ENCODE measurements at regions not wholly inside any gene's neighbourhood (a gene's known extent, or its start where the extent isn't known, plus 50 kb on each side); places are given as distances from the start of the nearest gene placed in this dataset.

GRCh38 chr6:94163877-94164276 is 744.5 kb upstream of the EPHA7 start:
- 5% methylated on average over 1 of the region's 1 CpG for WGBS (ENCODE audit: low lambda C conversion rate)

DNA sequence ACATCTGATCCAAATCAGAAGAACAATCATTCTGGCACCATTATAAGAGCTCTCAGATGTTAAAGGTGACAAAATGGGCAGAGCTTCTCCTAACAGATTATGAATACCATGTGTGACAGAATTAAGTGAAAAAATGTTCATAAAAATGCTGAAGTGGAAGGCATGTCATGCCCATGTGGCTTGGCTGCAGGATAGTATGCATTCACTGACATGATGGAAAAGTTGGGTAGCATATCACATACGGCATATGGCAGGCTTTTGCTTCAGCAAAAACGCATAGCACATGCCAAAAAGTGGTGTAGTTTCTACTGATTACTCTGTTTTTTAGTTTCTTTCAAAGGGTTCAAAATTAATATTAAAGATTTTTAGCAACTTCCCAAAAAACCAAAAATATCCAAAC is 731.5 kb upstream of the EPHA7 start:
- no peak for DNase-seq
- Histone ChIP-seq H3K79me2 (ENCODE audit: insufficient read depth) (no peaks in the 10 kb centered on the region), H3K4me1 (ENCODE audit: control insufficient read depth in 1 of 2, insufficient read depth in 2 of 2, low read depth in 1 of 2, low read length in 1 of 2) (no peaks in the 10 kb centered on the region), H3K4me2 (no peak overlapping the region), H2AFZ (ENCODE audit: low read depth) (no peak overlapping the region), H3K27ac (ENCODE audit: low read depth in 2 of 2, low read length in 1 of 2) (no peak overlapping the region), H3K9me2 (no peaks in the 10 kb centered on the region), H4K20me1 (ENCODE audit: insufficient read depth) (no peaks in the 10 kb centered on the region), H3K4me3 (ENCODE audit: low read depth in 2 of 2, low read length in 1 of 2) (no peak overlapping the region), H3K9me3 (no peaks in the 10 kb centered on the region), H3K9ac (no peak overlapping the region), H3K36me3 (replicated peaks in 1 of 2; ENCODE audit: control insufficient read depth in 1 of 2, insufficient read depth in 2 of 2, low read length in 1 of 2) (no peaks in the 10 kb centered on the region), H3K27me3 (ENCODE audit: insufficient read depth) (no peaks in the 10 kb centered on the region), H3F3A (replicated peaks; ENCODE audit: insufficient read depth) (no peaks in the 10 kb centered on the region)
- WGBS (ENCODE audit: low lambda C conversion rate), result 6% methylated on average over 2 of the region's 2 CpGs
- ChIA-PET CTCF (no interaction called here), POLR2A (no interaction called here)
- no peak for TF ChIP-seq TCF12 (IDR thresholded peaks at IDR 0.05)
- no peak for TF ChIP-seq FOXJ3 (CRISPR knock-in tag; IDR thresholded peaks at IDR 0.05)
- TF ChIP-seq POLR2AphosphoS5 (IDR thresholded peaks at IDR 0.05; ENCODE audit: low read depth, low read length), result no peak
- TF ChIP-seq EZH2phosphoT487 (IDR thresholded peaks at IDR 0.05; ENCODE audit: borderline replicate concordance, low read depth), result no peak
- TF ChIP-seq YY1 (IDR thresholded peaks at IDR 0.05; ENCODE audit: low read depth), result no peak
- no peak for TF ChIP-seq ELF1 (IDR thresholded peaks at IDR 0.05)
- no peak for TF ChIP-seq TAF1 (IDR thresholded peaks at IDR 0.05; ENCODE audit: borderline replicate concordance, low read depth, low read length)
- TF ChIP-seq SIN3A (IDR thresholded peaks at IDR 0.05; ENCODE audit: borderline replicate concordance, low read depth, low read length), result no peak

More at GRCh38 chr6:94163877-94164276, 744.5 kb upstream of the EPHA7 start:
- Histone ChIP-seq H2AFZ (ENCODE audit: low read depth) (no peak overlapping the region), H3K27me3 (ENCODE audit: insufficient read depth) (no peaks in the 10 kb centered on the region), H3K4me2 (no peak overlapping the region), H3F3A (replicated peaks; ENCODE audit: insufficient read depth) (no peaks in the 10 kb centered on the region), H3K9me2 (no peaks in the 10 kb centered on the region), H3K27ac (ENCODE audit: low read depth in 2 of 2, low read length in 1 of 2) (no peak overlapping the region), H3K9me3 (no peaks in the 10 kb centered on the region), H3K79me2 (ENCODE audit: insufficient read depth) (no peaks in the 10 kb centered on the region), H3K4me1 (ENCODE audit: control insufficient read depth in 1 of 2, insufficient read depth in 2 of 2, low read depth in 1 of 2, low read length in 1 of 2) (no peaks in the 10 kb centered on the region), H3K4me3 (ENCODE audit: low read depth in 2 of 2, low read length in 1 of 2) (no peak overlapping the region), H4K20me1 (ENCODE audit: insufficient read depth) (no peaks in the 10 kb centered on the region), H3K9ac (no peak overlapping the region), H3K36me3 (replicated peaks in 1 of 2; ENCODE audit: control insufficient read depth in 1 of 2, insufficient read depth in 2 of 2, low read length in 1 of 2) (no peaks in the 10 kb centered on the region)
- DNase-seq, result no peak
- POLR2A ChIA-PET, result no interaction called here
- CTCF ChIA-PET, result no interaction called here
- TF ChIP-seq GATA2 (CRISPR knock-in tag; IDR thresholded peaks at IDR 0.05) (no peak), ELF1 (IDR thresholded peaks at IDR 0.05) (no peak)

DNA sequence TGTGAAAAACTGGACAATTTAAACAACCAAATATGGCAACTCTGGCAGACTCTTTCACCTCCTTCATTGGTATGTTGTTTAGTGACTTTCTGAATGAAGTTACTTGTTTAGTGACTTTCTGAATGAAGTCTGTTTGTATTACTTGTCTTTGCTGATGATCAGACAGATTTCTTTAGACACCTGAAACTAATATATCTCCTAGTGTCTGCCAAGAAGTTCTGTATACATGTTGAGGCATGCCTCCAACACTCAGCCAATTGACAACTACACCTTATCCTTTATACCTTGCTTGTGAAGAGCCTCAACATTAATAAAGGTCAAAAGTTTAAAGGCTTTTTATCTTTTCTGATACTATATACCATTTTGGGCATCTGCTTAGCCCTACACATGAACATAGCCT is 725.4 kb upstream of the EPHA7 start:
- DNase-seq, result no peak
- Histone ChIP-seq H3K4me3 (ENCODE audit: low read depth in 2 of 2, low read length in 1 of 2) (no peak overlapping the region), H3K27ac (ENCODE audit: low read depth in 2 of 2, low read length in 1 of 2) (no peak overlapping the region), H2AFZ (ENCODE audit: low read depth) (no peak overlapping the region), H3K9me3 (no peaks in the 10 kb centered on the region), H4K20me1 (ENCODE audit: insufficient read depth) (no peaks in the 10 kb centered on the region), H3K36me3 (replicated peaks in 1 of 2; ENCODE audit: control insufficient read depth in 1 of 2, insufficient read depth in 2 of 2, low read length in 1 of 2) (no peaks in the 10 kb centered on the region), H3K9ac (no peak overlapping the region), H3K9me2 (no peaks in the 10 kb centered on the region), H3F3A (replicated peaks; ENCODE audit: insufficient read depth) (no peaks in the 10 kb centered on the region), H3K27me3 (ENCODE audit: insufficient read depth) (no peaks in the 10 kb centered on the region), H3K79me2 (ENCODE audit: insufficient read depth) (no peaks in the 10 kb centered on the region), H3K4me2 (no peak overlapping the region), H3K4me1 (ENCODE audit: control insufficient read depth in 1 of 2, insufficient read depth in 2 of 2, low read depth in 1 of 2, low read length in 1 of 2) (no peaks in the 10 kb centered on the region)
- ChIA-PET POLR2A (no interaction called here), CTCF (no interaction called here)
- TF ChIP-seq TAF1 (IDR thresholded peaks at IDR 0.05; ENCODE audit: borderline replicate concordance, low read depth, low read length), result no peak
- TF ChIP-seq FOXM1 (IDR thresholded peaks at IDR 0.05; ENCODE audit: low read depth), result no peak
- TF ChIP-seq JUND (IDR thresholded peaks at IDR 0.05), result no peak
- TF ChIP-seq ELF1 (IDR thresholded peaks at IDR 0.05), result no peak
- no peak for TF ChIP-seq FOXJ3 (CRISPR knock-in tag; IDR thresholded peaks at IDR 0.05)
- TF ChIP-seq, protein P1, sequence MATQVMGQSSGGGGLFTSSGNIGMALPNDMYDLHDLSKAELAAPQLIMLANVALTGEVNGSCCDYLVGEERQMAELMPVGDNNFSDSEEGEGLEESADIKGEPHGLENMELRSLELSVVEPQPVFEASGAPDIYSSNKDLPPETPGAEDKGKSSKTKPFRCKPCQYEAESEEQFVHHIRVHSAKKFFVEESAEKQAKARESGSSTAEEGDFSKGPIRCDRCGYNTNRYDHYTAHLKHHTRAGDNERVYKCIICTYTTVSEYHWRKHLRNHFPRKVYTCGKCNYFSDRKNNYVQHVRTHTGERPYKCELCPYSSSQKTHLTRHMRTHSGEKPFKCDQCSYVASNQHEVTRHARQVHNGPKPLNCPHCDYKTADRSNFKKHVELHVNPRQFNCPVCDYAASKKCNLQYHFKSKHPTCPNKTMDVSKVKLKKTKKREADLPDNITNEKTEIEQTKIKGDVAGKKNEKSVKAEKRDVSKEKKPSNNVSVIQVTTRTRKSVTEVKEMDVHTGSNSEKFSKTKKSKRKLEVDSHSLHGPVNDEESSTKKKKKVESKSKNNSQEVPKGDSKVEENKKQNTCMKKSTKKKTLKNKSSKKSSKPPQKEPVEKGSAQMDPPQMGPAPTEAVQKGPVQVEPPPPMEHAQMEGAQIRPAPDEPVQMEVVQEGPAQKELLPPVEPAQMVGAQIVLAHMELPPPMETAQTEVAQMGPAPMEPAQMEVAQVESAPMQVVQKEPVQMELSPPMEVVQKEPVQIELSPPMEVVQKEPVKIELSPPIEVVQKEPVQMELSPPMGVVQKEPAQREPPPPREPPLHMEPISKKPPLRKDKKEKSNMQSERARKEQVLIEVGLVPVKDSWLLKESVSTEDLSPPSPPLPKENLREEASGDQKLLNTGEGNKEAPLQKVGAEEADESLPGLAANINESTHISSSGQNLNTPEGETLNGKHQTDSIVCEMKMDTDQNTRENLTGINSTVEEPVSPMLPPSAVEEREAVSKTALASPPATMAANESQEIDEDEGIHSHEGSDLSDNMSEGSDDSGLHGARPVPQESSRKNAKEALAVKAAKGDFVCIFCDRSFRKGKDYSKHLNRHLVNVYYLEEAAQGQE (IDR thresholded peaks at IDR 0.05; ENCODE audit: low read depth, low read length), result no peak
- no peak for TF ChIP-seq TCF12 (IDR thresholded peaks at IDR 0.05)
- no peak for TF ChIP-seq EP300 (IDR thresholded peaks at IDR 0.05; ENCODE audit: borderline replicate concordance in 1 of 2, low read depth in 1 of 2, low read length in 1 of 2)
- no peak for TF ChIP-seq YY1 (IDR thresholded peaks at IDR 0.05; ENCODE audit: low read depth)
- no peak for TF ChIP-seq POLR2AphosphoS5 (IDR thresholded peaks at IDR 0.05; ENCODE audit: low read depth, low read length)
- TF ChIP-seq NFIC (IDR thresholded peaks at IDR 0.05; ENCODE audit: borderline replicate concordance), result no peak
- no peak for TF ChIP-seq NRF1 (IDR thresholded peaks at IDR 0.05; ENCODE audit: low read depth, low read length)
- no peak for TF ChIP-seq RXRA (IDR thresholded peaks at IDR 0.05; ENCODE audit: borderline replicate concordance, low read depth)
- TF ChIP-seq USF2 (IDR thresholded peaks at IDR 0.05; ENCODE audit: borderline replicate concordance, low read depth, low read length), result no peak
- no peak for TF ChIP-seq RCOR1 (IDR thresholded peaks at IDR 0.05; ENCODE audit: low read length)
- TF ChIP-seq, protein P2, sequence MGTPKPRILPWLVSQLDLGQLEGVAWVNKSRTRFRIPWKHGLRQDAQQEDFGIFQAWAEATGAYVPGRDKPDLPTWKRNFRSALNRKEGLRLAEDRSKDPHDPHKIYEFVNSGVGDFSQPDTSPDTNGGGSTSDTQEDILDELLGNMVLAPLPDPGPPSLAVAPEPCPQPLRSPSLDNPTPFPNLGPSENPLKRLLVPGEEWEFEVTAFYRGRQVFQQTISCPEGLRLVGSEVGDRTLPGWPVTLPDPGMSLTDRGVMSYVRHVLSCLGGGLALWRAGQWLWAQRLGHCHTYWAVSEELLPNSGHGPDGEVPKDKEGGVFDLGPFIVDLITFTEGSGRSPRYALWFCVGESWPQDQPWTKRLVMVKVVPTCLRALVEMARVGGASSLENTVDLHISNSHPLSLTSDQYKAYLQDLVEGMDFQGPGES (IDR thresholded peaks at IDR 0.05; ENCODE audit: low read depth, low read length), result no peak

Data from SK-N-SH (cell line).